IMR-90 (cell line): ENCODE measurements at regions not wholly inside any gene's neighbourhood (a gene's known extent, or its start where the extent isn't known, plus 50 kb on each side); places are given as distances from the start of the nearest gene placed in this dataset.
"Not testable (repeated sequence)": the region's sequence is repeated elsewhere in the genome, so short reads cannot be mapped to it uniquely, and the experiment has no call there.

Experiments used
- ATAC-seq: fragments of 200-7000 bp; cut with Tn5 transposase; 2 replicates; pipeline ENCODE4 v1.9.1; 2020; ENCODE audit warnings: low read depth, mild to moderate bottlenecking, moderate library complexity
- BruUV-seq: library from RNA; stranded (reverse); fragments of 400-500 nt; replicated peaks from 2 replicates; lab custom pipeline; 2021; lab: Mats Ljungman, UMichigan
- CTCF ChIA-PET: fragments of 300-600 bp; formaldehyde crosslinking; extraction: SDS; loops from one replicate; lab custom pipeline; 2021; ENCODE audit warnings: antibody characterized with exemption; lab: Yijun Ruan, JAX
- POLR2A ChIA-PET: fragments of 300-600 bp; sonication (Branson Sonifier 250); formaldehyde crosslinking; loops from one replicate; lab custom pipeline; 2022; ENCODE audit warnings: antibody characterized with exemption; ENCODE audit not compliant: unreplicated experiment; lab: Charles Lee
- DNase-seq: peaks from one replicate; pipeline ENCODE4 v3.0.0; 2013
- H2AFZ ChIP-seq: replicated peaks from 2 replicates; pipeline ENCODE3; 2013; ENCODE audit warnings: low read length, mild to moderate bottlenecking; ENCODE audit not compliant: poor library complexity
- H2AK5ac ChIP-seq: 2 replicates; pipeline ENCODE4 v1.6.1; 2013; ENCODE audit warnings: low read depth, low read length, inconsistent platforms
- H2AK9ac ChIP-seq: replicated peaks from 2 replicates; pipeline ENCODE3; 2013; ENCODE audit warnings: mild to moderate bottlenecking, low read depth, low read length, moderate library complexity; ENCODE audit not compliant: poor library complexity
- H2BK120ac ChIP-seq: 2 replicates; pipeline ENCODE4 v1.6.1; 2013; ENCODE audit warnings: low read depth, low read length, inconsistent platforms
- H2BK15ac ChIP-seq: 3 replicates; pipeline ENCODE4 v1.6.1; 2013; ENCODE audit warnings: low read depth, low read length, inconsistent platforms
- H2BK20ac ChIP-seq: 2 replicates; pipeline ENCODE4 v1.6.1; 2013; ENCODE audit warnings: low read depth, mild to moderate bottlenecking, inconsistent platforms, low read length, moderate library complexity
- H2BK5ac ChIP-seq: 2 replicates; pipeline ENCODE4 v1.6.1; 2013; ENCODE audit warnings: mild to moderate bottlenecking, low read depth, low read length, inconsistent platforms; ENCODE audit not compliant: poor library complexity, severe bottlenecking
- H3K14ac ChIP-seq: replicated peaks from 2 replicates; pipeline ENCODE4 v1.6.1; 2013; ENCODE audit warnings: low read depth, low read length, inconsistent platforms
- H3K18ac ChIP-seq: 2 replicates; pipeline ENCODE4 v1.6.1; 2013; ENCODE audit warnings: low read depth, low read length, control low read depth
- H3K23ac ChIP-seq: 2 replicates; pipeline ENCODE4 v1.6.1; 2013; ENCODE audit warnings: low read depth, low read length, inconsistent platforms
- H3K27ac ChIP-seq: 2 replicates; pipeline ENCODE4 v1.5.1; 2013; ENCODE audit warnings: mild to moderate bottlenecking, control low read depth, low read length; ENCODE audit not compliant: insufficient read depth
- H3K27me3 ChIP-seq: 2 replicates; pipeline ENCODE4 v1.6.1; 2013; ENCODE audit warnings: low read length; ENCODE audit not compliant: control insufficient read depth, insufficient read depth
- H3K36me3 ChIP-seq: 2 replicates; pipeline ENCODE4 v1.6.1; 2013; ENCODE audit warnings: low read length, mixed read lengths; ENCODE audit not compliant: control insufficient read depth, insufficient read depth
- H3K4ac ChIP-seq: 2 replicates; pipeline ENCODE4 v1.6.1; 2013; ENCODE audit warnings: low read depth, low read length, inconsistent platforms
- H3K4me1 ChIP-seq: 2 replicates; pipeline ENCODE4 v1.6.1; 2013; ENCODE audit warnings: low read length, mixed read lengths; ENCODE audit not compliant: control insufficient read depth, insufficient read depth
- H3K4me2 ChIP-seq: 2 replicates; pipeline ENCODE4 v1.6.1; 2013; ENCODE audit warnings: low read depth, mild to moderate bottlenecking, control low read depth, low read length, moderate library complexity
- H3K4me3 ChIP-seq: 2 replicates; pipeline ENCODE4 v1.5.1; 2013; ENCODE audit warnings: low read depth, mild to moderate bottlenecking, control low read depth, low read length, moderate library complexity; ENCODE audit not compliant: insufficient read depth
- H3K56ac ChIP-seq: 2 replicates; pipeline ENCODE4 v1.6.1; 2013; ENCODE audit warnings: low read length, inconsistent platforms; ENCODE audit not compliant: insufficient read depth; ENCODE audit errors: extremely low read depth
- H3K79me1 ChIP-seq, 2 experiments: 2 replicates each; pipeline ENCODE4 v1.6.1; 2013; ENCODE audit warnings: low read length in 2 of 2, inconsistent platforms in 1 of 2, low read depth in 1 of 2
- H3K9ac ChIP-seq: 2 replicates; pipeline ENCODE4 v1.6.1; 2013; ENCODE audit warnings: low read depth, low read length, control low read depth
- H3K9me1 ChIP-seq: 2 replicates; pipeline ENCODE4 v1.6.1; 2013; ENCODE audit warnings: low read length, inconsistent platforms; ENCODE audit not compliant: insufficient read depth
- H3K9me3 ChIP-seq: 2 replicates; pipeline ENCODE4 v1.6.1; 2013; ENCODE audit warnings: low read length; ENCODE audit not compliant: control insufficient read depth, insufficient read depth
- H4K20me1 ChIP-seq: 2 replicates; pipeline ENCODE4 v1.6.1; 2013; ENCODE audit warnings: low read length, inconsistent platforms; ENCODE audit not compliant: insufficient read depth
- H4K5ac ChIP-seq: 2 replicates; pipeline ENCODE4 v1.6.1; 2013; ENCODE audit warnings: mild to moderate bottlenecking, low read depth, low read length, control low read depth
- H4K8ac ChIP-seq, 2 experiments: 2 replicates each; pipeline ENCODE4 v1.6.1; 2013; ENCODE audit warnings: low read depth in 2 of 2, low read length in 2 of 2, control low read depth in 1 of 2, inconsistent platforms in 1 of 2
- H4K91ac ChIP-seq: 2 replicates; pipeline ENCODE4 v1.6.1; 2013; ENCODE audit warnings: low read depth, low read length, inconsistent platforms; ENCODE audit not compliant: insufficient read depth
- WGBS, 2 experiments: methylation state at CpG; one replicate each; pipeline versions ENCODE4 v1.1.5 to v1.1.7; 2013; ENCODE audit warnings: missing lambda C conversion rate in 2 of 2; ENCODE audit not compliant: insufficient read length in 1 of 2; ENCODE audit errors: extremely low coverage in 2 of 2; 5-methylcytosine and 5-hydroxymethylcytosine counted together
- dilution Hi-C: fragments of 300-500 bp; cut with HindIII; formaldehyde crosslinking; loops from one replicate; pipeline ENCODE4 v1.14.3; 2018; ENCODE audit warnings: low sequenced_read_pairs; ENCODE audit not compliant: unreplicated experiment
- in situ Hi-C: fragments of 300-500 bp; cut with MboI; formaldehyde crosslinking; loops from 3 replicates; pipeline ENCODE4 v1.14.3; 2019; ENCODE audit warnings: low sequenced_read_pairs, inconsistent platforms, mixed read lengths
- intact Hi-C: fragments of 100-400 bp; cut with micrococcal nuclease; formaldehyde crosslinking; loops from 2 replicates; pipeline ENCODE4 v1.10.0; 2022

DNA sequence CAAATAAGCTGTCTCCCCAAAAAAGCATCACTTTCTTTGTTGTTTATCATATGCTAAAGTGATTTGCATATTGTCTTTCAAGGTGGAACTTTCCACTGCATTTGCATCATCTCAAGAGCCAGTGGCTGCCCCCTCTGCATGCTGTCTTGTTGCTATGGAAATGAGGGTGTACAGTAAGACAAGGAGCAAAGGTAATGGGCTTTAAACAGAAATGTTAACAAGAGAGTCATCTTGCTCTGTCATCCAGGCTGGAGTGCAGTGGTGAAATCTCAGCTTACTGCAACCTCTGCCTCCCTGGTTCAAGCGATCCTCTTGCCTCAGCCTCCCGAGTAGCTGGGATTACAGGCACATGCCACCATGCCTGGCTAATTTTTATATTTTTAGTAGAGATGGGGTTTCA is 159.2 kb downstream of the ENC1 start:
- H4K5ac ChIP-seq, H3K27ac ChIP-seq, H4K8ac ChIP-seq, H3K79me1 ChIP-seq, H3K36me3 ChIP-seq, H3K9me3 ChIP-seq, H3K56ac ChIP-seq, H3K18ac ChIP-seq, H3K9ac ChIP-seq, H3K9me1 ChIP-seq, H2AK9ac ChIP-seq, H3K27me3 ChIP-seq, H3K4me3 ChIP-seq, H3K14ac ChIP-seq, H3K4me2 ChIP-seq, H2AFZ ChIP-seq, H2BK5ac ChIP-seq, CTCF ChIA-PET, H3K4ac ChIP-seq, dilution Hi-C loops, H2AK5ac ChIP-seq, ATAC-seq, H3K4me1 ChIP-seq, H2BK15ac ChIP-seq, H2BK20ac ChIP-seq, in situ Hi-C loops, POLR2A ChIA-PET, H2BK120ac ChIP-seq, H4K91ac ChIP-seq, H4K20me1 ChIP-seq, intact Hi-C loops, DNase-seq, BruUV-seq, H3K23ac ChIP-seq: not testable (repeated sequence)
- no CpG with 5 or more reads among the region's 2 CpGs for WGBS, 2 experiments
